ENCODE measurements at regions not wholly inside any gene's neighbourhood (a gene's known extent, or its start where the extent isn't known, plus 50 kb on each side); places are given as distances from the start of the nearest gene placed in this dataset.

DNA sequence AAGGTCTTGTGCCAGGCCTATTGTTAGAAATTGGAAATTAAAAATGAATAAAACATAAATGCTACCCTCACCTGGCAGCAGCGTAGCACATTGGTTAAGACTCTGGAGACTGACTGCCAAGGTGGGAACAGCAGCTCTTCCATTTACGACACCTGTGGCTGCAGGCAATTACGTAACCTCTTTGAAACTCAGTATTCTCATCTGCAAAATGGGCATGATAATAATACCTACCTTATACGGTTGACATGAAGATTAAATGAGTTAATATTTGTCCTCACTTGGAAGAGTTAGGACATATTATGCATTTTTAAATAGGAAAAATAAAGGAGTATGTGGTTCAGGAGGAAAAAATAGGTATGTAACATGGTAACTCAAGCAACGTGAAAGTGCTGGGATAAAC is 279.3 kb upstream of the NCKAP5 start:
- no peaks in the 10 kb centered on the region for H3K9me3 ChIP-seq (ENCODE audit: control insufficient read depth, insufficient read depth, low read depth, low read length)
- H3K9ac ChIP-seq (ENCODE audit: insufficient read depth, low read length) = no peak overlapping the region
- no peaks in the 10 kb centered on the region for H4K20me1 ChIP-seq (ENCODE audit: control insufficient read depth, extremely low read depth, insufficient read depth, low read length)
- H3K36me3 ChIP-seq (ENCODE audit: control insufficient read depth, insufficient read depth, low read length) = no peaks in the 10 kb centered on the region
- H3K4me1 ChIP-seq (ENCODE audit: control insufficient read depth, extremely low read depth, insufficient read depth, low read length) = peaks cover 3% of the 10 kb centered on the region
- no peak overlapping the region for H3K4me3 ChIP-seq (replicated peaks in 1 of 4; ENCODE audit: control extremely low read depth in 1 of 4, insufficient read depth in 1 of 4, low read depth in 3 of 4, low read length in 4 of 4)
- H3K27me3 ChIP-seq (ENCODE audit: control insufficient read depth, insufficient read depth, low read length) = no peaks in the 10 kb centered on the region
- H3K27ac ChIP-seq (ENCODE audit: insufficient read depth, low read length) = no peak overlapping the region
- H2AFZ ChIP-seq (ENCODE audit: low read length) = no peak overlapping the region
- H3K79me2 ChIP-seq (ENCODE audit: control insufficient read depth, insufficient read depth, low read length) = no peaks in the 10 kb centered on the region
- no peak for DNase-seq (ENCODE audit: low read depth in 2 of 2)
- no peak overlapping the region for H3K4me2 ChIP-seq (ENCODE audit: extremely low read depth, insufficient read depth, low read length)
- no peak for TF ChIP-seq EZH2 (IDR thresholded peaks at IDR 0.05; ENCODE audit: low read length, missing control alignments)
- TF ChIP-seq, protein P1, sequence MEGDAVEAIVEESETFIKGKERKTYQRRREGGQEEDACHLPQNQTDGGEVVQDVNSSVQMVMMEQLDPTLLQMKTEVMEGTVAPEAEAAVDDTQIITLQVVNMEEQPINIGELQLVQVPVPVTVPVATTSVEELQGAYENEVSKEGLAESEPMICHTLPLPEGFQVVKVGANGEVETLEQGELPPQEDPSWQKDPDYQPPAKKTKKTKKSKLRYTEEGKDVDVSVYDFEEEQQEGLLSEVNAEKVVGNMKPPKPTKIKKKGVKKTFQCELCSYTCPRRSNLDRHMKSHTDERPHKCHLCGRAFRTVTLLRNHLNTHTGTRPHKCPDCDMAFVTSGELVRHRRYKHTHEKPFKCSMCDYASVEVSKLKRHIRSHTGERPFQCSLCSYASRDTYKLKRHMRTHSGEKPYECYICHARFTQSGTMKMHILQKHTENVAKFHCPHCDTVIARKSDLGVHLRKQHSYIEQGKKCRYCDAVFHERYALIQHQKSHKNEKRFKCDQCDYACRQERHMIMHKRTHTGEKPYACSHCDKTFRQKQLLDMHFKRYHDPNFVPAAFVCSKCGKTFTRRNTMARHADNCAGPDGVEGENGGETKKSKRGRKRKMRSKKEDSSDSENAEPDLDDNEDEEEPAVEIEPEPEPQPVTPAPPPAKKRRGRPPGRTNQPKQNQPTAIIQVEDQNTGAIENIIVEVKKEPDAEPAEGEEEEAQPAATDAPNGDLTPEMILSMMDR (conservative IDR thresholded peaks at IDR 0.05 in 1 of 2, IDR thresholded peaks at IDR 0.05 in 1 of 2; ENCODE audit: low read depth in 1 of 2, low read length in 2 of 2) = no peak

DNA sequence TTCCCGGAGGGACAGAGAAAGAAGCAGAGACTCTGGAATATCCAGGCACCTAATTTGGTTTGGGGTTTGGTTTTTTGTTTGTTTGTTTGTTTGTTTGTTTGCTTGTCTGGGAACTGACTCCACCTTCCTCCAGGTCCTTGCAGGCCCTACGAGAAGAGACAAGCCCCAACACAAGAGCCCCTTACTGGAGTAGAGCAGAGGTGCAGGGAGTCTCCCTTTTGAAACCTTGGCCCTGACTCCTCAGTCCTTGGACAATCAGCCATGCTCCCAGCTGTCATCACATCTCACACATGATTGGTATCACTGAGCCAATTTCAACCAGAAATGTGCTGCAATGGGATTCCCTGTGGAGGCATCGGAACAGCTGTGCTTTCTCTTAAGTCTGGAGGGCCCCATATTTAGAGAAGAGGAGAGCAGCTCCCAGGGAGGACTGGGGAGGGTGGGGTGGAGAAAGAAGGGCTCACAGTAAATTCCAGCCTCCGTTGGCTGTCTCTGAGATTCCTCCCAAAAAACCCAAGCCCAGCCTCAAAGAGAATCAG is 279.9 kb upstream of the NCKAP5 start:
- TF ChIP-seq, protein P1 (conservative IDR thresholded peaks at IDR 0.05 in 1 of 2, IDR thresholded peaks at IDR 0.05 in 1 of 2; ENCODE audit: low read depth in 1 of 2, low read length in 2 of 2) = no peak
- no peak for TF ChIP-seq EZH2 (IDR thresholded peaks at IDR 0.05; ENCODE audit: low read length, missing control alignments)
- no peaks in the 10 kb centered on the region for H4K20me1 ChIP-seq (ENCODE audit: control insufficient read depth, extremely low read depth, insufficient read depth, low read length)
- no peak overlapping the region for H2AFZ ChIP-seq (ENCODE audit: low read length)
- H3K27ac ChIP-seq (ENCODE audit: insufficient read depth, low read length) = no peak overlapping the region
- H3K9me3 ChIP-seq (ENCODE audit: control insufficient read depth, insufficient read depth, low read depth, low read length) = no peaks in the 10 kb centered on the region
- DNase-seq (ENCODE audit: low read depth in 2 of 2) = no peak
- no peak overlapping the region for H3K4me3 ChIP-seq (replicated peaks in 1 of 4; ENCODE audit: control extremely low read depth in 1 of 4, insufficient read depth in 1 of 4, low read depth in 3 of 4, low read length in 4 of 4)
- no peak overlapping the region for H3K4me2 ChIP-seq (ENCODE audit: extremely low read depth, insufficient read depth, low read length)
- H3K4me1 ChIP-seq (ENCODE audit: control insufficient read depth, extremely low read depth, insufficient read depth, low read length) = no peaks in the 10 kb centered on the region
- no peak overlapping the region for H3K9ac ChIP-seq (ENCODE audit: insufficient read depth, low read length)
- no peaks in the 10 kb centered on the region for H3K36me3 ChIP-seq (ENCODE audit: control insufficient read depth, insufficient read depth, low read length)
- no peaks in the 10 kb centered on the region for H3K79me2 ChIP-seq (ENCODE audit: control insufficient read depth, insufficient read depth, low read length)
- no peaks in the 10 kb centered on the region for H3K27me3 ChIP-seq (ENCODE audit: control insufficient read depth, insufficient read depth, low read length)

DNA sequence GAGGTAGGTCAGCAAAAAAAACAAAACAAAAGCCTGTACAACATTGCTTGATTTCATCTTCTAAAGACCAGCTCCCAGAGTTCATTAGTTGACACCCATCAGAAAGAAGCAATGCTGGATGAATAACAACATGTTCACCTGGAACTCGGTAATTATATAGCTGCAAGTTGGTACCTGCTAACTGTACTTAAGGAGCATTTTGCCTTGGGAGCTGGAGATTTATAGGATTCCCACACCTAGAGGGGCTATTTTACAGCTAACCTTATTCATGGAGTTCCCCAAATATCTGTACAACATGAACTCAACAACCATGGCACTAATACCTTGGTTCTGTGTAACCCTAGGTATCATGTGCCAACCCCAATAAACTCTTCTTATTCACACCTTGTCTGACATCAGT is 281.1 kb upstream of the NCKAP5 start:
- Histone ChIP-seq H3K4me1 (ENCODE audit: control insufficient read depth, extremely low read depth, insufficient read depth, low read length) (no peaks in the 10 kb centered on the region), H3K27me3 (ENCODE audit: control insufficient read depth, insufficient read depth, low read length) (no peaks in the 10 kb centered on the region), H2AFZ (ENCODE audit: low read length) (no peak overlapping the region), H3K36me3 (ENCODE audit: control insufficient read depth, insufficient read depth, low read length) (no peaks in the 10 kb centered on the region), H4K20me1 (ENCODE audit: control insufficient read depth, extremely low read depth, insufficient read depth, low read length) (no peaks in the 10 kb centered on the region), H3K79me2 (ENCODE audit: control insufficient read depth, insufficient read depth, low read length) (no peaks in the 10 kb centered on the region), H3K9ac (ENCODE audit: insufficient read depth, low read length) (no peak overlapping the region), H3K9me3 (ENCODE audit: control insufficient read depth, insufficient read depth, low read depth, low read length) (no peaks in the 10 kb centered on the region), H3K4me2 (ENCODE audit: extremely low read depth, insufficient read depth, low read length) (no peak overlapping the region), H3K4me3 (replicated peaks in 1 of 4; ENCODE audit: control extremely low read depth in 1 of 4, insufficient read depth in 1 of 4, low read depth in 3 of 4, low read length in 4 of 4) (no peak overlapping the region), H3K27ac (ENCODE audit: insufficient read depth, low read length) (no peak overlapping the region)
- no peak for DNase-seq (ENCODE audit: low read depth in 2 of 2)
- TF ChIP-seq, protein P1 (conservative IDR thresholded peaks at IDR 0.05 in 1 of 2, IDR thresholded peaks at IDR 0.05 in 1 of 2; ENCODE audit: low read depth in 1 of 2, low read length in 2 of 2) = no peak
- no peak for TF ChIP-seq EZH2 (IDR thresholded peaks at IDR 0.05; ENCODE audit: low read length, missing control alignments)
